Peyer's patch (tissue), 4 donors: ENCODE measurements at regions not wholly inside any gene's neighbourhood (a gene's known extent, or its start where the extent isn't known, plus 50 kb on each side); places are given as distances from the start of the nearest gene placed in this dataset.

Experiments
- DNase-seq, 3 donors: peaks; one replicate each; pipeline ENCODE4 v3.0.0-alpha.2; 2017 to 2019
- H3K27ac ChIP-seq, 4 donors: fragments of 200-600 bp; sonication (generic); one replicate each; pipeline ENCODE4 v1.5.1; 2016 to 2019
- H3K27me3 ChIP-seq, 2 donors: fragments of 200-600 bp; sonication (generic); one replicate each; pipeline ENCODE4 v1.5.1; 2019
- H3K36me3 ChIP-seq, 3 donors: fragments of 200-600 bp; sonication (generic); one replicate each; pipeline ENCODE4 v1.5.1; 2016 to 2019
- H3K4me1 ChIP-seq, 4 donors: fragments of 200-600 bp; sonication (generic); one replicate each; pipeline ENCODE4 v1.5.1; 2016 to 2019
- H3K4me3 ChIP-seq, 4 donors: fragments of 200-600 bp; sonication (generic); 1 replicate in 3 of 4; 2 replicates in 1 of 4; pipeline ENCODE4 v1.5.1; 2016 to 2019; ENCODE audit warnings: mild to moderate bottlenecking in 1 of 4
- H3K9me3 ChIP-seq, 4 donors: fragments of 200-600 bp; sonication (generic); one replicate each; pipeline ENCODE4 v1.5.1; 2016 to 2019; ENCODE audit warnings: mild to moderate bottlenecking in 1 of 4
- CTCF ChIP-seq, 6 experiments: fragments of 450-650 bp in 4 of 6; fragments of 200-600 bp in 2 of 6; sonication (generic) in 1 of 6; IDR thresholded peaks; one replicate each; pipeline ENCODE4 v1.5.1; 2017 to 2019; ENCODE audit warnings: antibody characterized with exemption in 6 of 6, mild to moderate bottlenecking in 3 of 6, moderate library complexity in 1 of 6
- POLR2A ChIP-seq, 2 donors: fragments of 450-650 bp; IDR thresholded peaks; one replicate each; pipeline ENCODE4 v1.5.1; 2017; ENCODE audit warnings: antibody characterized with exemption in 2 of 2, mild to moderate bottlenecking in 2 of 2, moderate library complexity in 2 of 2

GRCh38 chr13:67961331-67961730 is 731.2 kb upstream of the PCDH9 start:
- no peak overlapping the region for H3K4me3 ChIP-seq
- no peak for TF ChIP-seq CTCF (IDR thresholded peaks at IDR 0.05)
- no peak for TF ChIP-seq POLR2A (IDR thresholded peaks at IDR 0.05)
- H3K36me3 ChIP-seq: no peaks in the 10 kb centered on the region
- H3K9me3 ChIP-seq: no peaks in the 10 kb centered on the region
- DNase-seq: no peak
- no peak overlapping the region for H3K27ac ChIP-seq
- no peaks in the 10 kb centered on the region for H3K4me1 ChIP-seq
- no peaks in the 10 kb centered on the region for H3K27me3 ChIP-seq

GRCh38 chr13:67951431-67951830 is 721.3 kb upstream of the PCDH9 start:
- Histone ChIP-seq H3K4me1 (no peaks in the 10 kb centered on the region), H3K27me3 (no peaks in the 10 kb centered on the region)
- TF ChIP-seq CTCF (IDR thresholded peaks at IDR 0.05): no peak
- no peak for TF ChIP-seq POLR2A (IDR thresholded peaks at IDR 0.05)

GRCh38 chr13:67950603-67951002 is 720.5 kb upstream of the PCDH9 start:
- H3K27ac ChIP-seq: no peak overlapping the region
- no peak overlapping the region for H3K4me3 ChIP-seq
- no peak for DNase-seq
- no peaks in the 10 kb centered on the region for H3K4me1 ChIP-seq
- no peak for TF ChIP-seq POLR2A (IDR thresholded peaks at IDR 0.05)
- no peak for TF ChIP-seq CTCF (IDR thresholded peaks at IDR 0.05)
- no peaks in the 10 kb centered on the region for H3K9me3 ChIP-seq
- no peaks in the 10 kb centered on the region for H3K36me3 ChIP-seq
- no peaks in the 10 kb centered on the region for H3K27me3 ChIP-seq

More at GRCh38 chr13:67951431-67951830, 721.3 kb upstream of the PCDH9 start:
- Histone ChIP-seq H3K27ac (no peak overlapping the region), H3K4me3 (no peak overlapping the region), H3K36me3 (no peaks in the 10 kb centered on the region), H3K9me3 (no peaks in the 10 kb centered on the region)
- DNase-seq: no peak

- Histone ChIP-seq H3K27ac (no peak overlapping the region), H3K9me3 (no peaks in the 10 kb centered on the region), H3K4me3 (no peak overlapping the region), H3K27me3 (no peaks in the 10 kb centered on the region), H3K4me1 (no peaks in the 10 kb centered on the region), H3K36me3 (no peaks in the 10 kb centered on the region)
- DNase-seq: no peak
- TF ChIP-seq CTCF (IDR thresholded peaks at IDR 0.05): no peak
- TF ChIP-seq POLR2A (IDR thresholded peaks at IDR 0.05): no peak
Observed at GRCh38 chr13:67946131-67946530, 716.0 kb upstream of the PCDH9 start.

GRCh38 chr13:67943116-67943515 is 713.0 kb upstream of the PCDH9 start:
- Histone ChIP-seq H3K4me1 (no peaks in the 10 kb centered on the region), H3K27me3 (no peaks in the 10 kb centered on the region), H3K27ac (no peak overlapping the region), H3K4me3 (no peak overlapping the region), H3K9me3 (no peaks in the 10 kb centered on the region), H3K36me3 (no peaks in the 10 kb centered on the region)
- TF ChIP-seq POLR2A (IDR thresholded peaks at IDR 0.05) (no peak), CTCF (IDR thresholded peaks at IDR 0.05) (no peak)
- no peak for DNase-seq

- no peak for DNase-seq
- H3K9me3 ChIP-seq: no peaks in the 10 kb centered on the region
- H3K27ac ChIP-seq: no peak overlapping the region
- H3K27me3 ChIP-seq: no peaks in the 10 kb centered on the region
- H3K36me3 ChIP-seq: no peaks in the 10 kb centered on the region
- no peaks in the 10 kb centered on the region for H3K4me1 ChIP-seq
- no peak overlapping the region for H3K4me3 ChIP-seq
- TF ChIP-seq POLR2A (IDR thresholded peaks at IDR 0.05) (no peak), CTCF (IDR thresholded peaks at IDR 0.05) (no peak)
Observed at GRCh38 chr13:67935626-67936025, 705.5 kb upstream of the PCDH9 start.
